ENCODE measurements at regions not wholly inside any gene's neighbourhood (a gene's known extent, or its start where the extent isn't known, plus 50 kb on each side); places are given as distances from the start of the nearest gene placed in this dataset.

DNA sequence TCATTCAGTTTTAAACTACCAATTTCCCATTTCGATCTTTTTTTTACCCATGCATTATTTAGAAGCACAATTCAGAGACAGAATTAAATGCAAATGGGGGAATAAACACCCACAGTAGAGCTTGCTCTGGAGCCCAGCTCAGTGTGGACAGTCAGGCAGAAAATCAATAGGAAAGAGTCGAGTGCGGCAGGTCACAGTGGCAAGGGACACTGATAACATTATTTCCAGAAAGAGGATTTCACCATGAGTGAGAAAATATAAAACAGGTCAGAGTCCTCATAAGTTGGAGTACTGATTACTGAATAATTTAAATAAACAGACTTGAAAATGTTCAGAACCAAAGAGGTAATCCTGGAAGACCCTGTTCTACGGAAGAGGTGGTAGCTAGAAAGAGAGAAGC lies 532.5 kb downstream of the CCSER2 start:
- TF ChIP-seq, protein P1, sequence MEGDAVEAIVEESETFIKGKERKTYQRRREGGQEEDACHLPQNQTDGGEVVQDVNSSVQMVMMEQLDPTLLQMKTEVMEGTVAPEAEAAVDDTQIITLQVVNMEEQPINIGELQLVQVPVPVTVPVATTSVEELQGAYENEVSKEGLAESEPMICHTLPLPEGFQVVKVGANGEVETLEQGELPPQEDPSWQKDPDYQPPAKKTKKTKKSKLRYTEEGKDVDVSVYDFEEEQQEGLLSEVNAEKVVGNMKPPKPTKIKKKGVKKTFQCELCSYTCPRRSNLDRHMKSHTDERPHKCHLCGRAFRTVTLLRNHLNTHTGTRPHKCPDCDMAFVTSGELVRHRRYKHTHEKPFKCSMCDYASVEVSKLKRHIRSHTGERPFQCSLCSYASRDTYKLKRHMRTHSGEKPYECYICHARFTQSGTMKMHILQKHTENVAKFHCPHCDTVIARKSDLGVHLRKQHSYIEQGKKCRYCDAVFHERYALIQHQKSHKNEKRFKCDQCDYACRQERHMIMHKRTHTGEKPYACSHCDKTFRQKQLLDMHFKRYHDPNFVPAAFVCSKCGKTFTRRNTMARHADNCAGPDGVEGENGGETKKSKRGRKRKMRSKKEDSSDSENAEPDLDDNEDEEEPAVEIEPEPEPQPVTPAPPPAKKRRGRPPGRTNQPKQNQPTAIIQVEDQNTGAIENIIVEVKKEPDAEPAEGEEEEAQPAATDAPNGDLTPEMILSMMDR (conservative IDR thresholded peaks at IDR 0.05; ENCODE audit: low read depth, low read length), result no peak
- no peak for TF ChIP-seq CEBPB (IDR thresholded peaks at IDR 0.05; ENCODE audit: low read depth, low read length)
- TF ChIP-seq SMC3 (IDR thresholded peaks at IDR 0.05; ENCODE audit: low read depth, low read length), result no peak
- TF ChIP-seq POLR2A (IDR thresholded peaks at IDR 0.05; ENCODE audit: low read depth, low read length), result no peak
- TF ChIP-seq CHD1 (IDR thresholded peaks at IDR 0.05; ENCODE audit: low read depth, low read length), result no peak
- no peak for TF ChIP-seq BHLHE40 (IDR thresholded peaks at IDR 0.05; ENCODE audit: low read depth, low read length)
